ENCODE measurements at regions not wholly inside any gene's neighbourhood (a gene's known extent, or its start where the extent isn't known, plus 50 kb on each side); places are given as distances from the start of the nearest gene placed in this dataset.

DNA sequence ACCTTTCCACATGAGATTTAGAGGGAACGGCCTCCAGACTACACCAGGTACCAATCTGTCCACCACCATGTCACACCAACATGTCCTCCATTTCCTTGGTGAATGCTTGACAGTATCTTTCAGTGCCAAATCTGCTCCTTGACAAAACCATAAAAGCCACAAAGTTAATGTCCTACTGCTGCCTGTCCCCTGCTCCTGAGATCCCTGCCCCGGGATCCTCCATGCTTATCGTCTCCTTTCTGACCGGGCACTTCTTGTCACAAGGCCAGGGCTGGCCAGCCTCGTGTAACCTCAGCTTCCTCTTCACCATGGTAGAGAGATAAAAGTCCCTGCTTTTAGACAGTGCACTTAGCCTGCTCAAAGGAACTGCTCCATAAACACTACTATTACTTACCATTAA is 136.2 kb downstream of the NAV1 start:
- Mint-ChIP-seq H3K36me3 (ENCODE audit: low read depth) (peaks cover 2% of the 10 kb centered on the region), H3K9me3 (no peaks in the 10 kb centered on the region), H3K27me3 (ENCODE audit: insufficient read depth) (no peaks in the 10 kb centered on the region), H3K4me1 (peaks cover 23% of the 10 kb centered on the region), H3K27ac (no peak overlapping the region), H3K4me3 (no peak overlapping the region)
- peaks cover 4% of the 10 kb centered on the region for H3K4me1 ChIP-seq (ENCODE audit: control insufficient read depth, insufficient read depth, low read length)
- no peak overlapping the region for H3K27ac ChIP-seq (ENCODE audit: low read depth, low read length)
- H3K36me3 ChIP-seq (ENCODE audit: control insufficient read depth, insufficient read depth, low read length) = no peaks in the 10 kb centered on the region
- no peak for DNase-seq
- TF ChIP-seq, protein P1, sequence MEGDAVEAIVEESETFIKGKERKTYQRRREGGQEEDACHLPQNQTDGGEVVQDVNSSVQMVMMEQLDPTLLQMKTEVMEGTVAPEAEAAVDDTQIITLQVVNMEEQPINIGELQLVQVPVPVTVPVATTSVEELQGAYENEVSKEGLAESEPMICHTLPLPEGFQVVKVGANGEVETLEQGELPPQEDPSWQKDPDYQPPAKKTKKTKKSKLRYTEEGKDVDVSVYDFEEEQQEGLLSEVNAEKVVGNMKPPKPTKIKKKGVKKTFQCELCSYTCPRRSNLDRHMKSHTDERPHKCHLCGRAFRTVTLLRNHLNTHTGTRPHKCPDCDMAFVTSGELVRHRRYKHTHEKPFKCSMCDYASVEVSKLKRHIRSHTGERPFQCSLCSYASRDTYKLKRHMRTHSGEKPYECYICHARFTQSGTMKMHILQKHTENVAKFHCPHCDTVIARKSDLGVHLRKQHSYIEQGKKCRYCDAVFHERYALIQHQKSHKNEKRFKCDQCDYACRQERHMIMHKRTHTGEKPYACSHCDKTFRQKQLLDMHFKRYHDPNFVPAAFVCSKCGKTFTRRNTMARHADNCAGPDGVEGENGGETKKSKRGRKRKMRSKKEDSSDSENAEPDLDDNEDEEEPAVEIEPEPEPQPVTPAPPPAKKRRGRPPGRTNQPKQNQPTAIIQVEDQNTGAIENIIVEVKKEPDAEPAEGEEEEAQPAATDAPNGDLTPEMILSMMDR (conservative IDR thresholded peaks at IDR 0.05) = no peak
- H3K9ac ChIP-seq (ENCODE audit: extremely low read depth, low read length, poor library complexity, severe bottlenecking) = no peak overlapping the region
- H3K4me3 ChIP-seq (ENCODE audit: low read length) = no peak overlapping the region
- H3K9me3 ChIP-seq (ENCODE audit: control insufficient read depth, low read length) = no peaks in the 10 kb centered on the region
- no peaks in the 10 kb centered on the region for H3K27me3 ChIP-seq (ENCODE audit: control insufficient read depth, insufficient read depth, low read length, poor library complexity, severe bottlenecking)
- 77 to 94% methylated on average over 3 to 5 of the region's 5 CpGs for WGBS, 2 experiments (ENCODE audit: insufficient coverage in 1 of 2, insufficient read length in 1 of 2)

DNA sequence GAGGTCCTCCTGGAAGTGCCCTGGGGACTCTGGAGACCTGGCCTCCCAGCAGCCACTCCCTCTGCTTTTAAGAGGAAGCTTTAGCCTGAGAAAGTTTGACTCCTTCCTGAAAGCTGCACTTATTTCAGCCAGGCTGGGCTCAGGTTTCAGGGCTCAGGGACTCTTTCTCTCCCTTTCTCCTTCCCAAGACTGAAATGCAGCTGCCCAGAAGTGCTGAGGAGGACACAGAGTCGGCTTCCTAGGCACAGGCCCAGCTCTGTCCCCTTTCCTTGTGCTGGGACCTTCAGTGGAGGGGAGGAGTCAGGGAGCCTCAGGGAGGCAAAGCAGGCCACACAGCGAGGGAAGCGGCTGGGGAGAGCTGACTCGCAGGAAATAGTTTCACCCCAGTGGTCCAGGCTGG is 137.3 kb downstream of the NAV1 start:
- peaks cover 2% of the 10 kb centered on the region for H3K36me3 Mint-ChIP-seq (ENCODE audit: low read depth)
- H3K9ac ChIP-seq (ENCODE audit: extremely low read depth, low read length, poor library complexity, severe bottlenecking) = no peak overlapping the region
- no peaks in the 10 kb centered on the region for H3K9me3 Mint-ChIP-seq
- peaks cover 23% of the 10 kb centered on the region for H3K4me1 Mint-ChIP-seq
- H3K4me1 ChIP-seq (ENCODE audit: control insufficient read depth, insufficient read depth, low read length) = peaks cover 4% of the 10 kb centered on the region
- TF ChIP-seq, protein P1 (conservative IDR thresholded peaks at IDR 0.05) = no peak
- H3K4me3 Mint-ChIP-seq = no peak overlapping the region
- H3K4me3 ChIP-seq (ENCODE audit: low read length) = no peak overlapping the region
- no peaks in the 10 kb centered on the region for H3K9me3 ChIP-seq (ENCODE audit: control insufficient read depth, low read length)
- H3K36me3 ChIP-seq (ENCODE audit: control insufficient read depth, insufficient read depth, low read length) = no peaks in the 10 kb centered on the region
- peak overlapping the region; percentile 11 for H3K27ac Mint-ChIP-seq
- WGBS, 2 experiments (ENCODE audit: insufficient coverage in 1 of 2, insufficient read length in 1 of 2) = 37% methylated on average over 4 of the region's 4 CpGs; no CpG with 5 or more reads in 1 of the 2 experiments
- peak overlapping the region; percentile 66 for H3K27ac ChIP-seq (ENCODE audit: low read depth, low read length)
- no peaks in the 10 kb centered on the region for H3K27me3 ChIP-seq (ENCODE audit: control insufficient read depth, insufficient read depth, low read length, poor library complexity, severe bottlenecking)
- peak; percentile 81 for DNase-seq
- no peaks in the 10 kb centered on the region for H3K27me3 Mint-ChIP-seq (ENCODE audit: insufficient read depth)

DNA sequence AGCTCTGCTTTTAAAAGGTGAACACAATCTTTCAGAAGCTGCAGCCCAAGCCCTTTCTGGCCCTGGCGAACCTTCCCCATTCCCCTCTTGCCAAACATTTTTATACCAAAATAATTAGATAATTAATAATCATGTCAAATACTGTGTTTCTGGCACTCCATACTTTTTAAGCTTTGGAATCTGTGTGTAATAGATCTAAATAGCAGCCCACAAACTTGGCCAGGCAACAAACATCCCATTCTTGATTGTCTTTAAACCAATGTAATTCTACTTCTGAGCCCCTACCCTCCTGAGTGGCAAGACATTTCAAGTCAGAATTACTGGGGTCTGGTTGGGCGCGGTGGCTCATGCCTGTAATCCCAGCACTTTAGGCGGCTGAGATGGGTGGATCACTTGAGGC is 137.7 kb downstream of the NAV1 start:
- Mint-ChIP-seq H3K9me3 (no peaks in the 10 kb centered on the region), H3K36me3 (ENCODE audit: low read depth) (peaks cover 2% of the 10 kb centered on the region), H3K4me1 (peaks cover 23% of the 10 kb centered on the region), H3K4me3 (no peak overlapping the region), H3K27me3 (ENCODE audit: insufficient read depth) (no peaks in the 10 kb centered on the region), H3K27ac (no peak overlapping the region)
- 82 to 91% methylated on average over 2 to 4 of the region's 4 CpGs for WGBS, 2 experiments (ENCODE audit: insufficient coverage in 1 of 2, insufficient read length in 1 of 2)
- Histone ChIP-seq H3K27me3 (ENCODE audit: control insufficient read depth, insufficient read depth, low read length, poor library complexity, severe bottlenecking) (no peaks in the 10 kb centered on the region), H3K4me1 (ENCODE audit: control insufficient read depth, insufficient read depth, low read length) (peaks cover 4% of the 10 kb centered on the region), H3K9me3 (ENCODE audit: control insufficient read depth, low read length) (no peaks in the 10 kb centered on the region), H3K9ac (ENCODE audit: extremely low read depth, low read length, poor library complexity, severe bottlenecking) (no peak overlapping the region), H3K36me3 (ENCODE audit: control insufficient read depth, insufficient read depth, low read length) (no peaks in the 10 kb centered on the region), H3K27ac (ENCODE audit: low read depth, low read length) (no peak overlapping the region), H3K4me3 (ENCODE audit: low read length) (no peak overlapping the region)
- TF ChIP-seq, protein P1 (conservative IDR thresholded peaks at IDR 0.05) = no peak
- no peak for DNase-seq
